Stimulated activated CD8-positive, alpha-beta memory T cell treated with anti-CD3 and anti-CD28 coated beads, Interleukin-4, amount 100 ng/mL, for 24 hours (primary cell): ENCODE measurements at regions not wholly inside any gene's neighbourhood (a gene's known extent, or its start where the extent isn't known, plus 50 kb on each side); places are given as distances from the start of the nearest gene placed in this dataset.

Experiments used
- DNase-seq: peaks from one replicate; pipeline ENCODE4 v3.0.0-alpha.2; 2020; ENCODE audit warnings: low read depth

DNA sequence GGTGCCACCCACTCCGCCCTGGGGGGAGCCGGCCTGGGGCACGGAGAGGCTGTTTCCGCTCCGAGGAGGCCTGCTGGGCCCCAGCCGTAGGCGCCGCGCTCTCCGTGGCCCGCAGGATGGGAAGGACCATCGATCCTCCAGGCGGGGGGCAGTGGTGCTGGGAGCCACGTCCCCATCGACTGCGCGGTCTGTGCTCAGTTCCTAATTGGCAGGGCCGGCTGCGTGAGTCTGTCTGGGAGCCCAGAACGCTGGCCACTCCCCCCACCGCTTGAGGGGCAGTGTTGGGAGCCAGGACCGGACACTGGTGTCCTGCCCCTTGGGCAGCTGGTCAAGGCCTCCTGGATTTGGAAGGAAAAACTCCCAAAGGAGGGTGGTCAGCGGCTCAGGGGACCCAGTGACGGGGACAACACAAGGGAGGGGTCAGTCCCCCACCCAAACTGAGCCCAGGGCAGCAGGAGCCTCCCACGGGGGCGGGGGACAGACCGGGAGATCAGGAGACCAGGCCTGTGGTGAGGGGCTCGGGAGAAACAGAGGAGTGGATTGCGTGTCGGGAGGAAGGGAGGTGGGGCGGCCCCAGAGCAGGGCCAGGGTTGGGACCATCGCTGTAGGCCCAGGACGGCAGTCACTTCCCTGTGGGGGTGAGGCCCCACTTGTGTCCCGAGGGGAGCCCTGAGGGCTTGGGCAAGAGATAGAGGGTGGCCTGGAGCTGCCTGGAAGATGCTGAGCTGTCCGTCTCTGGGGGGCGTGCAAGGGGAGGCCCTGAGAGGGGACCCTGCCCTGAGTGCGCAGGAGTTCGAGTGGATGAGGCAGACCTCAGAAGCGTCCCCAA, 89.0 kb downstream of the UNCX start:
- no peak for DNase-seq

- no peak for DNase-seq
Observed at GRCh38 chr7:1322240-1323110, 89.8 kb downstream of the UNCX start.

GRCh38 chr7:1323178-1324027, 90.7 kb downstream of the UNCX start:
- no peak for DNase-seq

- no peak for DNase-seq
Observed at GRCh38 chr7:1324028-1324900, 91.6 kb downstream of the UNCX start.

DNA sequence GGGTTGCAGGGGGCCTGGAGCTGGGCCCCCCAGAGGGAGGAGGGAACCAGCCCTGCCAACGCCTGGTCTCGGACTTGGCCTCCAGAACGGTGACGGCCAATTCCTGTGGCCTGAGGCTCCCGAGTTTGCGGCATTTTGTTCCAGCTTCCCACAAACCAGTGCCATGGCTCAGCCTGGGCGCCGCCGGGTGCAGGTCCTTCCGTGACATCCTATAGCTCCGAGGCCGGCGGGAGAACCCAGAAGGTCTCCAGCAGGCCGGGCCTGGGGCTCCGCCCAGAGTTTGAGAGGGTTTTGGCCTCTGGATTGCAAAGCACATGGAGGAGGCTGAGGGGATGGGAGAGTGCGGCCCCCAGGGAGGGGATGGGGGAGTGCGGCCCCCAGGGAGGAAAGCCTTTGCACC, 92.6 kb downstream of the UNCX start:
- DNase-seq, result no peak

GRCh38 chr7:1325646-1326510, 93.2 kb downstream of the UNCX start:
- no peak for DNase-seq

GRCh38 chr7:1326511-1326785, 93.8 kb downstream of the UNCX start:
- DNase-seq, result no peak

- DNase-seq, result no peak
Observed at GRCh38 chr7:1329261-1329660, 96.6 kb downstream of the UNCX start.

DNA sequence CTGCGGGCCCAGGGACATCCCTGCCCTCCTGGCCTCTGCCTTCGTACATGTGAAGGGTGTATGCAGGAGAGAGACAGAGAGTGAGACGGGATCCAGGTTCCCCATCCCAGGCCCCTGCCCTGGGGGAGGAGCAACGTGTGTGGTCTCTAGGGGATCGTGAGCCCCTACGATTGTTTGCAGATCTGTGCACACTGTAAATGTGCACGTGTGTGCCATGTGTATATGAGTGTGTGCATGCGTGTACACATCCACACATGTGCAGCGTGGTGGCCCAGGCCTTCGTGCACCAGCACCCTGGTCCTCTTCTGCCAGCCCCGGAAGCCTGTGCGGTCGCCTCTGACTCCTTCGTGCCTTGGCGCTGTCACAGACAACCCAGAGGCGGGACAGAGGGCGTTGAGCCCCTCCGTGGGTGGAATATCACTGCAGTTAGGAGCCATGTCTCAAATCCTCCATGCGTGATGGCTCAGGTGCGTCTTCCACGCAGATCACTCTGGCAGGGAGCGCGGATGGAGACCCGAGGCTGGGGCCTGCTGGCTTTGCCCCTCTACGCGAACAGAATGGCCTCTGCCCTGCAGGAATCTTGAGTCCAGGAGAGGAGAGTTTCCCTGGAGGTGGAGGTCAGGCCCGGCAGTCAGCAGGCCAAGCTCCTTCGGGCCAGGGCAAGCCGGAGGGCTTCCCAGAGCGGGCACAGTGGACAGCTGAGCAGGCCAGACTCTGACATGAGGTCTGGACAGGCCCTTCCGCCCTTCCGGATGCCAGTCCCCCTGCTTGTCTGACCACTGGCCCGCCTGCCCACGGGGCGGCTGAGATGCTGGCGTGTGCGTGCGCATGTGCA, 97.5 kb downstream of the UNCX start:
- no peak for DNase-seq

GRCh38 chr7:1330801-1331425, 98.2 kb downstream of the UNCX start:
- DNase-seq, result no peak

GRCh38 chr7:1331561-1332467, 99.1 kb downstream of the UNCX start:
- no peak for DNase-seq

DNA sequence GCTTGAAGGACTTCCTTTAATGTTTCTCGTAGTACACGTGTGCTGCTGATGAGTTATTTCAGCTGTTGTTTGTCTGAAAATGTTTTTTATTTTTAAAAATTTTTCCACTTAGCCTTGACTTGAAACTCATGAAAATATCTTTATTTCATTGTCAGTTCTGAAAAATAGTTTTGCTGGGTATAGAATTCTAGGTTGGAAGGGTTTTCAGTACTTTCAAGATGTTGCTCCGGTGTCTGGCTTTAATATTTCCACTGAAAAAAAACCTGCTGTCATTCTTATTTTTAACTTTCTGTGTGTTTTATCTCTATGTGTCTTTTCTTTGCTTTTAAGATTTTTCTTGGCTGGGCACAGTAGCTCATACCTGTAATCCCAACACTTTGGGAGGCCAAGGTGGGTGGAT, 103.8 kb downstream of the UNCX start:
- no peak for DNase-seq

- DNase-seq, result no peak
Observed at GRCh38 chr7:1339611-1340010, 106.9 kb downstream of the UNCX start.

- DNase-seq, result no peak
Observed at GRCh38 chr7:1340031-1340430, 107.4 kb downstream of the UNCX start.

DNA sequence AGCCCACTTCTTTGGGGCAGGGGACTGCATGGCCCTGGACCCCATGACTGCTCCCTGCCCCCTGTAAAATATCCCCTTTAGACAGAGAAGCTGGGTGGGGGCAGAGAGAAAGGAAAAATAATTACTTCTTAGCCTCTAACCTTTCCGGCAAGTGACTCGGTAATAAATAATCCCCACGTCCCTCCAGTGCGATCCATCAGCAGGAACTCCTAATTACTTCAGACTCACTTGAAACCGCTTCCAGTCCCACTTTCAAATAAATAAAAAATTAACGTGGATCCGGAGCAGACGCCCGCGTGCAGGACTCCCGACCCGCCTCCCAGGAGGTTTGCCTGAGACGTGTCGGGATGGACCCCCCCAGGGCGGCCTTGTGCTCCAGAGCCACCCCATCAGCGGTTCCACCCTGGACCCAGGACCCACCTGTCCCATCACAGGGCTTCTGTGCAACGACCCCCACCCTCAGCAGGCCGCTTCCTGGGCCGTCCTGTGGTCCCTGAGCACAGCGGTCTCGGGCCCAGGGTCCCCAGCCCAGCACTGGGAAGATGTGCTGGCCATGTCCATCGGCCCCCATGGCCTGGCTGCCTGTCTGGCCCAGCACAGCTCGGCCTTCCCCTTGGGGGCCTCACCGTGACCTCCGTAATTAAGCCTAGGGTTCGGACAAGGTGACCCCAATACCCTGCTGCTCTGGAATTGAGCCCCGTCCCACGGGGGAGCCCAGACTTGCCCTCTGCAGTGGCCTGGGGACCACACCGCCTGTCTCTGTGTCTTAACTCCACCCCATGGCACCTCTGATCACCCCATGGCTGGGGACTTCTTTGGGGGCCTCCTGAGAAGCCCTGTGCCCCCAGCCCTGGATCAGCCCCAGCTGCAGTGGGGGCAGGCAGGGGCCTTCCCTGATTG, 108.0 kb downstream of the UNCX start:
- no peak for DNase-seq

GRCh38 chr7:1341361-1342089, 108.9 kb downstream of the UNCX start:
- DNase-seq, result no peak
